ENCODE measurements at regions not wholly inside any gene's neighbourhood (a gene's known extent, or its start where the extent isn't known, plus 50 kb on each side); places are given as distances from the start of the nearest gene placed in this dataset.

DNA sequence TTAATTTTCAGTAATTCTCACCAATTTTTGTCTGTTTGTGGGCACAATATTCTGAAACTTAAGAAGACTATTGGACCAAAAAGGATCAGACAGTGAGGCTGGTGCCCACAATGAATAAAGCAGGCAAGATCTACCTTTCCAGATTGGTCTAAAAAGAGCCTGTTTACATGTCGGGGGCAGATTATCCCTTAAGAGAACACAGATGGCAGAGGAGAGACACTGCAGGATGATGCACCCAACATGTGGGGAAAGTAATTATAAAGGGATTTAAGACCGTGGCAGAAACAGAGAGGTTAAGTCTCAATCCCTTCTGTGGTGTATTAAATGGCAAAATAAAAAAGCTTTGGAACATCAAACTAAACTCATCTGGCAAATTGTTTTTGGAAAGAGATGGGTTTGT lies 331.8 kb upstream of the CDH11 start:
- TF ChIP-seq, protein P1, sequence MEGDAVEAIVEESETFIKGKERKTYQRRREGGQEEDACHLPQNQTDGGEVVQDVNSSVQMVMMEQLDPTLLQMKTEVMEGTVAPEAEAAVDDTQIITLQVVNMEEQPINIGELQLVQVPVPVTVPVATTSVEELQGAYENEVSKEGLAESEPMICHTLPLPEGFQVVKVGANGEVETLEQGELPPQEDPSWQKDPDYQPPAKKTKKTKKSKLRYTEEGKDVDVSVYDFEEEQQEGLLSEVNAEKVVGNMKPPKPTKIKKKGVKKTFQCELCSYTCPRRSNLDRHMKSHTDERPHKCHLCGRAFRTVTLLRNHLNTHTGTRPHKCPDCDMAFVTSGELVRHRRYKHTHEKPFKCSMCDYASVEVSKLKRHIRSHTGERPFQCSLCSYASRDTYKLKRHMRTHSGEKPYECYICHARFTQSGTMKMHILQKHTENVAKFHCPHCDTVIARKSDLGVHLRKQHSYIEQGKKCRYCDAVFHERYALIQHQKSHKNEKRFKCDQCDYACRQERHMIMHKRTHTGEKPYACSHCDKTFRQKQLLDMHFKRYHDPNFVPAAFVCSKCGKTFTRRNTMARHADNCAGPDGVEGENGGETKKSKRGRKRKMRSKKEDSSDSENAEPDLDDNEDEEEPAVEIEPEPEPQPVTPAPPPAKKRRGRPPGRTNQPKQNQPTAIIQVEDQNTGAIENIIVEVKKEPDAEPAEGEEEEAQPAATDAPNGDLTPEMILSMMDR (IDR thresholded peaks at IDR 0.05; ENCODE audit: low read depth, low read length, poor library complexity, severe bottlenecking), result no peak
- no peak for TF ChIP-seq EZH2phosphoT487 (IDR thresholded peaks at IDR 0.05; ENCODE audit: borderline replicate concordance, low read length)

All from DOHH2 (cell line).